MG63 (cell line): ENCODE measurements at regions not wholly inside any gene's neighbourhood (a gene's known extent, or its start where the extent isn't known, plus 50 kb on each side); places are given as distances from the start of the nearest gene placed in this dataset.

Source experiments
- DNase-seq: peaks from one replicate; pipeline ENCODE4 v3.0.0-alpha.2; 2020
- H3K27me3 ChIP-seq: fragments of 250-450 bp; sonication (Bioruptor Pico); 2 replicates; pipeline ENCODE4 v1.5.1; 2020; ENCODE audit warnings: mild to moderate bottlenecking, moderate library complexity
- H3K36me3 ChIP-seq: fragments of 250-450 bp; sonication (Bioruptor Pico); 2 replicates; pipeline ENCODE4 v1.5.1; 2020; ENCODE audit warnings: mild to moderate bottlenecking, moderate library complexity
- H3K4me3 ChIP-seq: fragments of 250-450 bp; sonication (Bioruptor Pico); 2 replicates; pipeline ENCODE4 v1.5.1; 2020; ENCODE audit warnings: mild to moderate bottlenecking, moderate library complexity
- H3K9me3 ChIP-seq: fragments of 250-450 bp; sonication (Bioruptor Pico); 2 replicates; pipeline ENCODE4 v1.5.1; 2020; ENCODE audit warnings: mild to moderate bottlenecking, moderate library complexity

DNA sequence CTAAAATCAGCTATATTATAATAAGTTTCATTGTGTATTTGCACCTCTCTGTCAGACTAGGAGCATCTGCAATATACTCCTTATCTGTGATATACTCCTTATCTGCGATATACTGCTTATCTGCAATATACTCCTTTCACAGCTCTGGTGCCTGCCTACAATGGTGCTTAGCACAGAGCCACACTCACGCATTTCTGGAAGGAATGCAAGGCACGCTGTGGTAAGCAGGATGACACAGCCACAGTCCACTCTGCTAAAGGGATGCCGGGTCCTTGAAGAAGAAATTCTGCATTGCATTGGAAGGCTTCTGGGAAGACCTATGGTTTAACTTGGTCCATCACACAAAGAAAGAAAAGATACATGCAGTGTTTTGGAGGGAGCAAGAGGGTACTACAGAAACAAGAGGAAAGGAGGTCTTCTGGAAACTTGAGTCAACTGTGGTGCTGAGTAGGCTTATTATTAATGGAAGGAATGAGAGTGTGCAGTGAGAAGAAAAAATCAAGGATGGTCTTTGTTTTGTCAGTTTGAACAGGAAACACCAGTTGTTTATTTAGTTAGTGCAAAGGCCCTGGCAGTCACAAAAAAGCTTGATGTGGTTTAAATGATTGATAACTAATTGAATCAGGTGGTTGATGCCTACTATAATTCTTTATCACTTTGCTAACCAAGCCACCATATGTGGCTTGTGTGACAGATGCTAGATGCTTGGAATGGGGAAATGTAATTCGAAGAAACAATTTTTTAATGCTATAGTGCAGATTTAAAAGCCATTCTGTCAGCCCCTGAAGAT is 342.3 kb downstream of the GRXCR1 start:
- peaks cover 7% of the 10 kb centered on the region for H3K27me3 ChIP-seq
- H3K4me3 ChIP-seq: no peak overlapping the region
- H3K36me3 ChIP-seq: no peaks in the 10 kb centered on the region
- no peaks in the 10 kb centered on the region; the same call in 1 of the 2 replicates for H3K9me3 ChIP-seq
- peak; percentile 5 for DNase-seq

DNA sequence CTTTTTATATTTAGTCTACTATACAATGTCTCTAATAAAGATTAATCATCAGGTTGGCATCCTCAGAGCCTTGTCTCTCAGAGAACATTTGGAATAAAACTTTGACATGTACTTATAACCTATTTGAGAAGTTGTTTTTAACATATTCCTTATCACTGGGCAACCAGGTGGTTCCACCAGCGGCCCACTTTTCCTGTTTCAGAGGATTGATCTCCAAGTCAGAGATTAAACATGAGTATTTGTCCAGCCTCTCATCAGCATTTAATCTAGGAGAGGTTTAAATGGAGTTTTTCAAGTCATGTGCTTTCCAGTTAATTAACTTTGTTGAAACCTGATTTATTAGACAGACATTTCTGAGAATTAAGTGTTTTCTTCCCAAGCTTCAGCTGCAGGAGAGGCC is 345.5 kb downstream of the GRXCR1 start:
- no peaks in the 10 kb centered on the region for H3K27me3 ChIP-seq
- no peak overlapping the region for H3K4me3 ChIP-seq
- no peaks in the 10 kb centered on the region for H3K9me3 ChIP-seq
- no peaks in the 10 kb centered on the region for H3K36me3 ChIP-seq
- no peak for DNase-seq

DNA sequence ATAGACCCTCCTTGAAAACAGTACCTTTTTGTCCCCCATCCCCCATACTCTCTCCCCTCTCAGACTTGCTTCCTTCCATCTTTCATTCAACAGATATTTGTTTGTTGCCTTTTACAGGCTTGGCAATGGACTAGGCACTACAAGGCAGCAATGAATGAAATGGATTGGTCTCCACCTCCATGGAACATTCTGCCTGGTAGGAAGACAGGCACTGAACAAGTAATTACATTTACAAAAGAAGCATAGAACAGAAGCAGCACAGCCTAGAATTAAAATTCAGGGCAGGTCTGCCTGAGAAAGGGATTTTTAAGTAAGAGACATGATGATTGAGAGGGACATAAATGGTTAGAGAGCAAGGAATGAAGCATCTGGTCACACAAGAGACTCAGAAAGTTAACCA is 346.1 kb downstream of the GRXCR1 start:
- Histone ChIP-seq H3K9me3 (no peaks in the 10 kb centered on the region), H3K36me3 (no peaks in the 10 kb centered on the region), H3K4me3 (no peak overlapping the region), H3K27me3 (no peaks in the 10 kb centered on the region)
- DNase-seq: no peak

DNA sequence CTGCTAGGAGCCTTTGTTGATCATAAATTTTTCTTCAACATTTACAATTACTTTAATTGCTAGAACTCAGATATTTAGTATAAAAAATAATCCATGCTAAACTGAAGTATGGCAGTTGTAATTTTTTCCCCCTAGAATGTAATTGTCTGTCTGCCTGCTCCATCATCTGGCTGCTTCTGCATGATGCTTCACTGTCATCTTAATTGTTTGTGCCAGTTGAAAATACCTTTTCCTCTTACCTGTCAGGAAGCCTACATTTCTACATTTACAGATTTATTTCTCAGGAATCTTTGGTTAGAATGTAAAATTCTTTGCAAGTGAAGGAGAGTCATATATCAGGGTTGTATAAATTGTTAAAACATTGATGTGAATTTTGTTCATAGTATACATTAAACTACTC is 348.6 kb downstream of the GRXCR1 start:
- DNase-seq: no peak
- Histone ChIP-seq H3K9me3 (0 out of 2 replicates have a peak, but pooled peaks cover 2% of the 10 kb centered on the region), H3K36me3 (no peaks in the 10 kb centered on the region), H3K27me3 (no peaks in the 10 kb centered on the region), H3K4me3 (no peak overlapping the region)

DNA sequence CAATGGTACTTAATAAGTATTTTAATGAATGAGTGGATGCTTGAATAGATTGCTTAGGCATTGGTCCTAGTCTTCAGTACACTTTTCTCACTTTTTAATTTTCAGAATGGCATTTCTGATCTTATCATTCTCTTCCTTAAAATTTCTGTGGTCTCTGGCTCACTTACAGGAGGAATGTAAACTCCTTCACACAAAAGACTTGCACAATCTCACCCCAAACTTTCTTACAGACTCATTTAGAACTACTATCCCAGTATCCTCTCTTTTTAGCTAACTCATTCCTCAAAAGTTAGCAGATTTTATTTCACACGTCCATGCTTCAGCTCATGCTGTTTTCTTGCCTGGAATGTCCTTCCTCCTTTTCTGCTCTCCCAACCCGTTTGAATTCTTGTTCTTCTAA is 350.1 kb downstream of the GRXCR1 start:
- H3K36me3 ChIP-seq: no peaks in the 10 kb centered on the region
- H3K9me3 ChIP-seq: 0 out of 2 replicates have a peak, but pooled peaks cover 2% of the 10 kb centered on the region
- H3K4me3 ChIP-seq: no peak overlapping the region
- DNase-seq: no peak
- H3K27me3 ChIP-seq: no peaks in the 10 kb centered on the region

- no peaks in the 10 kb centered on the region for H3K27me3 ChIP-seq
- no peak overlapping the region for H3K4me3 ChIP-seq
- peaks cover 2% of the 10 kb centered on the region; the same call in 1 of the 2 replicates for H3K9me3 ChIP-seq
- no peaks in the 10 kb centered on the region for H3K36me3 ChIP-seq
- DNase-seq: no peak
These were observed 351.1 kb downstream of the GRXCR1 start for GRCh38 chr4:43243433-43244116.

GRCh38 chr4:43244688-43245382 is 352.3 kb downstream of the GRXCR1 start:
- no peak for DNase-seq
- Histone ChIP-seq H3K27me3 (no peaks in the 10 kb centered on the region), H3K9me3 (peaks cover 2% of the 10 kb centered on the region; the same call in 1 of the 2 replicates), H3K4me3 (no peak overlapping the region), H3K36me3 (no peaks in the 10 kb centered on the region)

DNA sequence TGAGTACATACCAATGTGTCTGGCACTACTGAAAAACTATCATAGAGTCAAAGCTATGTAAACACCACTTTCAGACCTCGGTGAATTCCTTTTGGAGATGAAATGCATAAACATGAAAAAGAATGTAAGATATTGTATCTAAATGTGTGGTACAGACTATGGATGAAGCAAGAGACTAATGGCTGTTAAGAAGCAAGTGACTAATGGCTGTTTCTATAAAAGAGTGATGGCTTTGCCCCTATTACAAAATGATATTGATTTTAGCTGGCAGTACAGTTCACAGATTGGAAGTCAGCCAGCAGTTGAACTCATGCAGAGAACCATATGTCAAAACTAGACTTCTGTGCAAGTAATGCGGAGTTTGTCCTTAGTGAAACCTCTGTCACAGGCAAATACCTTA is 359.3 kb downstream of the GRXCR1 start:
- Histone ChIP-seq H3K36me3 (no peaks in the 10 kb centered on the region), H3K9me3 (no peaks in the 10 kb centered on the region; the same call in 1 of the 2 replicates), H3K4me3 (no peak overlapping the region), H3K27me3 (no peaks in the 10 kb centered on the region)
- no peak for DNase-seq

GRCh38 chr4:43253541-43253940 is 361.0 kb downstream of the GRXCR1 start:
- H3K36me3 ChIP-seq: no peaks in the 10 kb centered on the region
- no peak overlapping the region for H3K4me3 ChIP-seq
- DNase-seq: no peak
- H3K9me3 ChIP-seq: no peaks in the 10 kb centered on the region; the same call in 1 of the 2 replicates
- H3K27me3 ChIP-seq: no peaks in the 10 kb centered on the region

DNA sequence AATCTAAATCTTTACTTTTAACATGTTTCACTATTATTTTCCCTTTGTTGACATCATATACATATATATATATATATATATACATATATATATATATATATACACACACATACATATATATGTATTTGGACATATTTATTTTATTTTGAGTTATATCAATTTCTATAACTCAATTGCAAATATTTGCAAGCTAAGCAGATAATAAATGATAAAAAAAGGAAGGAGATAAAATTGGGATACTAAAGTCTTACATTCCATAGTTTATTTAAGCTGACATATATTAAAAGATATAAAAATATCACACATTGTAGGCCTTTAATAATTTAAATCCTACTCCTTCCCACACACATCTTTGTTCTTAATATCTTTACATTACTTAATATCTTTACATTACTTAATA is 372.2 kb downstream of the GRXCR1 start:
- no peaks in the 10 kb centered on the region for H3K36me3 ChIP-seq
- no peaks in the 10 kb centered on the region for H3K27me3 ChIP-seq
- DNase-seq: no peak
- H3K9me3 ChIP-seq: peaks cover 10% of the 10 kb centered on the region
- no peak overlapping the region for H3K4me3 ChIP-seq

- DNase-seq: no peak
- no peaks in the 10 kb centered on the region for H3K9me3 ChIP-seq
- H3K27me3 ChIP-seq: no peaks in the 10 kb centered on the region
- H3K36me3 ChIP-seq: no peaks in the 10 kb centered on the region
- H3K4me3 ChIP-seq: no peak overlapping the region
These were observed 379.4 kb downstream of the GRXCR1 start for GRCh38 chr4:43271946-43272345.

DNA sequence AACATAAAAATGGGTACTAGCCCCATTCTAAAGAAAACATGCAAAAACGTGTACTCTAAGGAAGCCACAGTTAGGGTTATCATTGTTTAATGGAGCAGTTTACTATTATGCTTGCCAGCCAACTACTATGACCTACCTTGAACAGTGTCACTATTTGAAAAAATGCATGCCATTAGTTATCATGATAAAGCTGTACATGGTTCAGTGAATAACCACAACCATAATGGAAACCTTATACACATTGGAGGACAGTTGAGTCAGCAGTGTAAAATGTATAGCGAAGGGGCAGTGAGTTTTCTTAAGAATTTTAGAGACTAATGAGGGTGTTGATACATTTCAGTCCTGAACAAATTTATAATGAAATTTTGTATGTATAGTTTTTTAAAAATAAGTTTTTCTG is 381.9 kb downstream of the GRXCR1 start:
- DNase-seq: no peak
- no peaks in the 10 kb centered on the region for H3K36me3 ChIP-seq
- no peaks in the 10 kb centered on the region for H3K9me3 ChIP-seq
- no peaks in the 10 kb centered on the region for H3K27me3 ChIP-seq
- H3K4me3 ChIP-seq: no peak overlapping the region

GRCh38 chr4:43275779-43276178 is 383.3 kb downstream of the GRXCR1 start:
- DNase-seq: no peak
- H3K36me3 ChIP-seq: no peaks in the 10 kb centered on the region
- H3K4me3 ChIP-seq: no peak overlapping the region
- H3K27me3 ChIP-seq: no peaks in the 10 kb centered on the region
- H3K9me3 ChIP-seq: no peaks in the 10 kb centered on the region

- H3K9me3 ChIP-seq: no peaks in the 10 kb centered on the region
- DNase-seq: no peak
- H3K27me3 ChIP-seq: no peaks in the 10 kb centered on the region
- no peaks in the 10 kb centered on the region for H3K36me3 ChIP-seq
- H3K4me3 ChIP-seq: no peak overlapping the region
These were observed 383.8 kb downstream of the GRXCR1 start for GRCh38 chr4:43276321-43276720.

- peak; percentile 62 for DNase-seq
- H3K36me3 ChIP-seq: no peaks in the 10 kb centered on the region
- H3K27me3 ChIP-seq: no peaks in the 10 kb centered on the region
These were observed 384.5 kb downstream of the GRXCR1 start for GRCh38 chr4:43277003-43277402.

DNA sequence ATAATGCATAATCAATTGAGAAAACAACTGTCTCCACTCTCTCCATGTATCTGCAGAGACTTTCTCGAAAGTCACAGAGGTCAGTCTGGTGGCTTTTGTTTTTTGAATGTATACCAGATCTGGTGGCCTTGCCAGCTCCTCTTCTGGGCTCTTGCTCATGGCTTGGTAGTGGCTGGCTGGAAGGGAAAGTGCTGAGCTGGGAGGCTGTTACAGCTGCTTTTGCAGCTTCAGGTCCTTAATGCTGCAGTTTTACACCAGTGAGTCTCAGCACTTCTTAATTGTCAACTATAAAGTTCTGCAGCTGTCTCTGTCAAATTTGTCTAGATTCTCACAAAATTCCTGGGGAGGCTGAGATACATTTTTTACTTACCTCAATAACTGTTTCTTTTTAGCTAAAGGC is 390.0 kb downstream of the GRXCR1 start:
- no peaks in the 10 kb centered on the region for H3K27me3 ChIP-seq
- no peaks in the 10 kb centered on the region; the same call in 1 of the 2 replicates for H3K9me3 ChIP-seq
- no peak overlapping the region for H3K4me3 ChIP-seq
- no peak for DNase-seq
- H3K36me3 ChIP-seq: no peaks in the 10 kb centered on the region

More at GRCh38 chr4:43277003-43277402, 384.5 kb downstream of the GRXCR1 start:
- no peaks in the 10 kb centered on the region for H3K9me3 ChIP-seq
- no peak overlapping the region for H3K4me3 ChIP-seq

DNA sequence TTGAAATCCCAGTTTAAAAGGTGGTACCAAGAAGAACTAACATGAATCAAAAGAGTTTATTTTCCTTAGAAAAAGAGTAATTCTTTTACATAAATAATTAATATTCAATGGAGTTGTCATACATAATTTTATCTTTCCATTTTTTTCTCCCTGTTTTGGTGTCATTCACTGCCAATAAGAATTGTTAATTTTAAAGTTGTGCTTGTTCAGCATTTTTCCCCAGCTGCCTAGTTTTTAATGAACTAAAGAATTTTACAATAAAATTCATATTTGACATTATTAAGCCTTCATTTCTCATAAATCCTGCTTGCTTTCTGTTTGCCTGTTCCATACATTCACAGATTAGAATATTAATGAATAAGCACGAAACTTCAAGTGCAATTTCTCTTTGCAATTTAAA is 393.6 kb downstream of the GRXCR1 start:
- Histone ChIP-seq H3K4me3 (no peak overlapping the region), H3K9me3 (peaks cover 3% of the 10 kb centered on the region; the same call in 1 of the 2 replicates), H3K36me3 (no peaks in the 10 kb centered on the region), H3K27me3 (no peaks in the 10 kb centered on the region)
- no peak for DNase-seq
